IPS-NIHi7 (cell line): ENCODE measurements at regions not wholly inside any gene's neighbourhood (a gene's known extent, or its start where the extent isn't known, plus 50 kb on each side); places are given as distances from the start of the nearest gene placed in this dataset.

Experiments
- DNase-seq: peaks from one replicate; pipeline ENCODE4 v3.0.0; 2012; ENCODE audit warnings: mixed read lengths; ENCODE audit errors: extremely low spot score

- DNase-seq, result no peak
These were observed 166.2 kb downstream of the TMEM38B start for GRCh38 chr9:105860516-105860915.

GRCh38 chr9:105861972-105862371, 167.6 kb downstream of the TMEM38B start:
- no peak for DNase-seq

- no peak for DNase-seq
These were observed 170.0 kb downstream of the TMEM38B start for GRCh38 chr9:105864248-105864898.

- DNase-seq, result no peak
These were observed 170.9 kb downstream of the TMEM38B start for GRCh38 chr9:105865285-105865684.

- DNase-seq, result no peak
These were observed 177.2 kb downstream of the TMEM38B start for GRCh38 chr9:105871540-105871939.

- no peak for DNase-seq
These were observed 179.5 kb downstream of the TMEM38B start for GRCh38 chr9:105873801-105874200.

- DNase-seq, result no peak
These were observed 183.4 kb downstream of the TMEM38B start for GRCh38 chr9:105877721-105878120.

GRCh38 chr9:105879181-105879580, 184.8 kb downstream of the TMEM38B start:
- no peak for DNase-seq

- no peak for DNase-seq
These were observed 186.2 kb downstream of the TMEM38B start for GRCh38 chr9:105880517-105880916.

GRCh38 chr9:105881021-105881420, 186.7 kb downstream of the TMEM38B start:
- DNase-seq, result no peak

- DNase-seq, result peak; percentile 73
These were observed 187.5 kb downstream of the TMEM38B start for GRCh38 chr9:105881654-105882349.

GRCh38 chr9:105883847-105884246, 189.5 kb downstream of the TMEM38B start:
- no peak for DNase-seq

GRCh38 chr9:105884416-105884815, 190.1 kb downstream of the TMEM38B start:
- DNase-seq, result no peak

GRCh38 chr9:105886136-105886535, 191.8 kb downstream of the TMEM38B start:
- DNase-seq, result no peak

GRCh38 chr9:105887679-105888078, 193.3 kb downstream of the TMEM38B start:
- DNase-seq, result no peak

GRCh38 chr9:105890046-105890822, 195.9 kb downstream of the TMEM38B start:
- no peak for DNase-seq

GRCh38 chr9:105900123-105900522, 205.8 kb downstream of the TMEM38B start:
- no peak for DNase-seq

- DNase-seq, result peak; percentile 87
These were observed 207.3 kb downstream of the TMEM38B start for GRCh38 chr9:105901514-105902109.

GRCh38 chr9:105908069-105908468, 213.7 kb downstream of the TMEM38B start:
- no peak for DNase-seq

- peak; percentile 56 for DNase-seq
These were observed 217.0 kb downstream of the TMEM38B start for GRCh38 chr9:105911104-105911911.

- no peak for DNase-seq
These were observed 218.0 kb downstream of the TMEM38B start for GRCh38 chr9:105912157-105912862.
